ENCODE measurements at regions not wholly inside any gene's neighbourhood (a gene's known extent, or its start where the extent isn't known, plus 50 kb on each side); places are given as distances from the start of the nearest gene placed in this dataset.
"Not testable (repeated sequence)": the region's sequence is repeated elsewhere in the genome, so short reads cannot be mapped to it uniquely, and the experiment has no call there.

GRCh38 chr2:184993746-184994145 lies 395.4 kb downstream of the ZNF804A start:
- Histone ChIP-seq H3K27me3 (replicated peaks; ENCODE audit: insufficient read depth) (no peaks in the 10 kb centered on the region), H3K4me1 (replicated peaks) (no peaks in the 10 kb centered on the region), H3K4me3 (no peak overlapping the region), H3K9me3 (peaks cover 3% of the 10 kb centered on the region), H3K36me3 (no peaks in the 10 kb centered on the region), H3K27ac (no peak overlapping the region)
- intact Hi-C loops (cut with DNase I), result no loop called here
- 62% methylated on average over 2 of the region's 2 CpGs for WGBS
- DNase-seq (ENCODE audit: low spot score), result no peak
- TF ChIP-seq CTCF (IDR thresholded peaks at IDR 0.05) (no peak), POLR2AphosphoS5 (IDR thresholded peaks at IDR 0.05) (no peak), POLR2A (IDR thresholded peaks at IDR 0.05) (no peak)

DNA sequence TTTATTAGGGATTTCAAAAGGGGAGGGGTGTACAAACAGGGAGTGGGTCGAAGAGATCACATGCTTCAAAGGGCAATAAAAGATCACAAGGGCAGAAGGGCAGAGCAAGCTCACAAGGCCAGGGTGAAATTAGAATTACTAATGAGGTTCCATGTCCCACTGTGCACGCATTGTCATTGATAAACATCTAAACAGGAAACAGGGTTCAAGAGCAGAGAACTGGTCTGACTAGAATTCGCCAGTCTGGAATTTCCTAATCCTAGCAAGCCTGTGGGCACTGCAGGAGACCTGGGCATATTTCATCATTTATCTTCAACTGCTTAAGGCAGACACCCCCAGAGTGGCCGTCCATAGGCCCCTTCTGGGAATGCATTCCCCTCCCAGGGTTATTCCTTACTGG lies 408.2 kb downstream of the ZNF804A start:
- intact Hi-C loops (cut with DNase I), result no loop called here
- WGBS, result 55% methylated on average over 4 of the region's 4 CpGs
- no peak for DNase-seq (ENCODE audit: low spot score)
- no peaks in the 10 kb centered on the region for H3K36me3 ChIP-seq
- TF ChIP-seq POLR2A (IDR thresholded peaks at IDR 0.05) (no peak), CTCF (IDR thresholded peaks at IDR 0.05) (no peak), POLR2AphosphoS5 (IDR thresholded peaks at IDR 0.05) (no peak)
- H3K9me3 ChIP-seq, result no peaks in the 10 kb centered on the region
- no peaks in the 10 kb centered on the region for H3K4me1 ChIP-seq (replicated peaks)
- H3K27me3 ChIP-seq (replicated peaks; ENCODE audit: insufficient read depth), result no peaks in the 10 kb centered on the region
- no peak overlapping the region for H3K4me3 ChIP-seq
- H3K27ac ChIP-seq, result no peak overlapping the region

DNA sequence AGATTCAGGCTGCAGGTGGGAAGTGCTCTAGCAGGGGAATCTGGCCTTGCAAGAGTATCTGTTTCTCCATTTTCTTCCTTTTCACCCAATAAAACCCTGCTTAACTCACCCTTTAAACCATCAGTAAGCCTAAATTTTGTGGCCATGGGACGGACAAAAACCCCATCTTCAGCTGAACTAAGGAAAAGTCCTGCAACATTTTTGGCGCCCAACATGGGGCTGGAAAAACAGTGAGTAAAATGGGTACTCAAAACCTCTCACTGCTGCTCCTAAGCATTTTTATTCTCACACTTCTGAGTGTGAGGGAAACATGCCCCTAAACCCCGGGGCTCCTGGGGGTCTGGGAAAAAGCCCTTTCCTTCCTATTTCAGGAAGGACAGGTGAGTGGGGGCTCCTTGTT lies 414.3 kb downstream of the ZNF804A start:
- WGBS, result 94% methylated on average over 3 of the region's 3 CpGs
- no peak overlapping the region for H3K27ac ChIP-seq
- H3K4me1 ChIP-seq (replicated peaks), result no peaks in the 10 kb centered on the region
- no peaks in the 10 kb centered on the region for H3K9me3 ChIP-seq
- no peak for DNase-seq (ENCODE audit: low spot score)
- H3K4me3 ChIP-seq, result no peak overlapping the region
- TF ChIP-seq POLR2AphosphoS5 (IDR thresholded peaks at IDR 0.05), result no peak
- TF ChIP-seq CTCF (IDR thresholded peaks at IDR 0.05), result no peak
- no peak for TF ChIP-seq POLR2A (IDR thresholded peaks at IDR 0.05)
- no peaks in the 10 kb centered on the region for H3K27me3 ChIP-seq (replicated peaks; ENCODE audit: insufficient read depth)
- H3K36me3 ChIP-seq, result no peaks in the 10 kb centered on the region
- intact Hi-C loops (cut with DNase I), result no loop called here

GRCh38 chr2:185014076-185014475 lies 415.7 kb downstream of the ZNF804A start:
- Histone ChIP-seq H3K27ac (no peak overlapping the region), H3K4me1 (replicated peaks) (no peaks in the 10 kb centered on the region), H3K36me3 (no peaks in the 10 kb centered on the region), H3K4me3 (no peak overlapping the region), H3K27me3 (replicated peaks; ENCODE audit: insufficient read depth) (no peaks in the 10 kb centered on the region), H3K9me3 (no peaks in the 10 kb centered on the region)
- no peak for DNase-seq (ENCODE audit: low spot score)
- intact Hi-C loops (cut with DNase I), result no loop called here
- no peak for TF ChIP-seq POLR2A (IDR thresholded peaks at IDR 0.05)
- no peak for TF ChIP-seq CTCF (IDR thresholded peaks at IDR 0.05)
- TF ChIP-seq POLR2AphosphoS5 (IDR thresholded peaks at IDR 0.05), result no peak

DNA sequence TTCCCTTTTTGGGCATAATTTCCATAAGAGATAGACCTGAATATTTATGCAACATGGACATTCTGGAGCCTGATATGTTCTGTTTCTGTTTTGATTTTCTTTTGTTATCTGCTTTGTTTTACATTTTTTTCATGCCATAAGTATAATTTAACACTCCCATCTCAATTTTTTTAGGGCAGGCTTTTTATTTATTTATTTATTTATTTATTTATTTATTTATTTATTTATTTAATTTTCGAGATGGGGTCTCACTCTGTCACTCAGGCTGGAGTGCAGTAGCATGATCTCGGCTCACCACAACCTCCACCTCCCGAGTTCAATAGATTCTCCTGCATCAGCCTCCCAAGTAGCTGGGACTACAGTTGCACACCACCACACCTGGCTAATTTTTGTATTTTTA lies 427.6 kb downstream of the ZNF804A start:
- intact Hi-C loops (cut with DNase I); DNase-seq (ENCODE audit: low spot score); H3K27ac ChIP-seq; H3K27me3 ChIP-seq (replicated peaks; ENCODE audit: insufficient read depth); H3K4me3 ChIP-seq; H3K9me3 ChIP-seq; H3K4me1 ChIP-seq (replicated peaks); H3K36me3 ChIP-seq: not testable (repeated sequence)
- whole genome bisulfite sequencing, result 84% methylated on average over 3 of the region's 3 CpGs

Data from prostate gland (tissue), 2 donors.